ENCODE measurements at regions not wholly inside any gene's neighbourhood (a gene's known extent, or its start where the extent isn't known, plus 50 kb on each side); places are given as distances from the start of the nearest gene placed in this dataset.

DNA sequence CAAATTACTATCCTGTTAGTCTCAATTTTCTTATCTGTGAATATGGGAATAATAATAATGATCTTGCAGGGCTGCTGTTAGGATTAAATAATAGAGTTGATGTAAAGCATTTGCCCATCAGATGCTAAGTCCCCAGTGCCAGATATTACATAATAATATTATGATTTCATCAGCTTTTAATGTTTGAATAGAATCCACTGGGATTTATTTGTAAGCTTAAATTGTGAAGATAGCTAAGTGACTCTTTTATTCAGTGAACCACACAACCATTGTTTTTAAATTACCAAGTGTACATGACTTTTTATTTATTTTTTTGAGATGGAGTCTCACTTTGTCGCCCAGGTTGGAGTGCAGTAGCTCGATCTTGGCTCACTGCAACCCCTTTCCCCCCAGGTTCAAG, 510.3 kb upstream of the DPP6 start:
- H3K27me3 Mint-ChIP-seq (ENCODE audit: low read depth, unreplicated experiment) = no peaks in the 10 kb centered on the region
- no peak overlapping the region for H3K4me3 Mint-ChIP-seq (ENCODE audit: unreplicated experiment)
- Histone ChIP-seq H3K27me3 (ENCODE audit: insufficient read depth, low read length) (no peaks in the 10 kb centered on the region), H2AFZ (ENCODE audit: low read depth, low read length) (no peak overlapping the region), H3K36me3 (ENCODE audit: insufficient read depth, low read length) (no peaks in the 10 kb centered on the region), H3K9ac (ENCODE audit: low read length) (no peak overlapping the region), H3K79me2 (ENCODE audit: insufficient read depth, low read length) (no peaks in the 10 kb centered on the region), H3K9me3 (ENCODE audit: insufficient read depth, low read depth, low read length) (peaks cover 6% of the 10 kb centered on the region), H3K27ac (ENCODE audit: low read depth, low read length) (no peak overlapping the region), H3K4me1 (ENCODE audit: insufficient read depth, low read length) (no peaks in the 10 kb centered on the region), H3K4me2 (ENCODE audit: low read length) (no peak overlapping the region), H4K20me1 (ENCODE audit: insufficient read depth, low read length) (no peaks in the 10 kb centered on the region), H3K4me3 (ENCODE audit: insufficient read depth, low read depth, low read length) (no peak overlapping the region)
- no peak for FAIRE-seq
- no peak for DNase-seq (ENCODE audit: low read depth)
- H3K36me3 Mint-ChIP-seq (ENCODE audit: low read depth, unreplicated experiment) = peaks cover 1% of the 10 kb centered on the region
- no peak for TF ChIP-seq EZH2 (IDR thresholded peaks at IDR 0.05; ENCODE audit: insufficient read depth, low read length)
- TF ChIP-seq, protein P1, sequence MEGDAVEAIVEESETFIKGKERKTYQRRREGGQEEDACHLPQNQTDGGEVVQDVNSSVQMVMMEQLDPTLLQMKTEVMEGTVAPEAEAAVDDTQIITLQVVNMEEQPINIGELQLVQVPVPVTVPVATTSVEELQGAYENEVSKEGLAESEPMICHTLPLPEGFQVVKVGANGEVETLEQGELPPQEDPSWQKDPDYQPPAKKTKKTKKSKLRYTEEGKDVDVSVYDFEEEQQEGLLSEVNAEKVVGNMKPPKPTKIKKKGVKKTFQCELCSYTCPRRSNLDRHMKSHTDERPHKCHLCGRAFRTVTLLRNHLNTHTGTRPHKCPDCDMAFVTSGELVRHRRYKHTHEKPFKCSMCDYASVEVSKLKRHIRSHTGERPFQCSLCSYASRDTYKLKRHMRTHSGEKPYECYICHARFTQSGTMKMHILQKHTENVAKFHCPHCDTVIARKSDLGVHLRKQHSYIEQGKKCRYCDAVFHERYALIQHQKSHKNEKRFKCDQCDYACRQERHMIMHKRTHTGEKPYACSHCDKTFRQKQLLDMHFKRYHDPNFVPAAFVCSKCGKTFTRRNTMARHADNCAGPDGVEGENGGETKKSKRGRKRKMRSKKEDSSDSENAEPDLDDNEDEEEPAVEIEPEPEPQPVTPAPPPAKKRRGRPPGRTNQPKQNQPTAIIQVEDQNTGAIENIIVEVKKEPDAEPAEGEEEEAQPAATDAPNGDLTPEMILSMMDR (IDR thresholded peaks at IDR 0.05; ENCODE audit: insufficient read depth, low read depth, low read length) = no peak
- H3K4me1 Mint-ChIP-seq (ENCODE audit: low read depth, unreplicated experiment) = no peaks in the 10 kb centered on the region
- H3K27ac Mint-ChIP-seq (ENCODE audit: unreplicated experiment) = no peak overlapping the region
- peaks cover 4% of the 10 kb centered on the region for H3K9me3 Mint-ChIP-seq (ENCODE audit: unreplicated experiment)

DNA sequence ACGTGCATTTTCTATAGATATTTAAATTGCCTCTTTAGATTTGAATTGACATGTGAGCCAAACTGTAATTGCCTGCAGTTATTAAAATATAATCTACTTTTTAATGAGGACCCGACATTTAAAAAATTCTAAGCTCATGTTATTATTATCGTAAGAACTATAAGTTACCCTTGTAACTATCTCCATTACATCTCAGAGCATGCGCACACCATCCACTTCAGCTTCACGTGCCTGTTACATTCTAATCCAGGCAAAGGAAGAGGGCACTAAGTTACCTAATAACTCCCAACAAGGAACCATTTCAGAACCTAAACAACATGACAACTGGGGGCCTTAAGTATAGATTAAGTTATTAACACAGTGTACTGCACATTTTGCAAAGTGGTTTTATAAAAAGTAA, 509.0 kb upstream of the DPP6 start:
- no peak overlapping the region for H2AFZ ChIP-seq (ENCODE audit: low read depth, low read length)
- H3K36me3 ChIP-seq (ENCODE audit: insufficient read depth, low read length) = no peaks in the 10 kb centered on the region
- no peak overlapping the region for H3K4me2 ChIP-seq (ENCODE audit: low read length)
- no peak overlapping the region for H3K9ac ChIP-seq (ENCODE audit: low read length)
- no peak overlapping the region for H3K4me3 ChIP-seq (ENCODE audit: insufficient read depth, low read depth, low read length)
- H3K27me3 ChIP-seq (ENCODE audit: insufficient read depth, low read length) = no peaks in the 10 kb centered on the region
- FAIRE-seq (no peak), DNase-seq (ENCODE audit: low read depth) (no peak)
- H3K4me1 ChIP-seq (ENCODE audit: insufficient read depth, low read length) = no peaks in the 10 kb centered on the region
- peaks cover 6% of the 10 kb centered on the region for H3K9me3 ChIP-seq (ENCODE audit: insufficient read depth, low read depth, low read length)
- no peaks in the 10 kb centered on the region for H4K20me1 ChIP-seq (ENCODE audit: insufficient read depth, low read length)
- H3K27ac ChIP-seq (ENCODE audit: low read depth, low read length) = no peak overlapping the region
- H3K4me1 Mint-ChIP-seq (ENCODE audit: low read depth, unreplicated experiment) = no peaks in the 10 kb centered on the region
- no peaks in the 10 kb centered on the region for H3K36me3 Mint-ChIP-seq (ENCODE audit: low read depth, unreplicated experiment)
- H3K4me3 Mint-ChIP-seq (ENCODE audit: unreplicated experiment) = no peak overlapping the region
- H3K27me3 Mint-ChIP-seq (ENCODE audit: low read depth, unreplicated experiment) = no peaks in the 10 kb centered on the region
- peaks cover 4% of the 10 kb centered on the region for H3K9me3 Mint-ChIP-seq (ENCODE audit: unreplicated experiment)
- H3K27ac Mint-ChIP-seq (ENCODE audit: unreplicated experiment) = no peak overlapping the region
- TF ChIP-seq EZH2 (IDR thresholded peaks at IDR 0.05; ENCODE audit: insufficient read depth, low read length) = no peak
- TF ChIP-seq, protein P1 (IDR thresholded peaks at IDR 0.05; ENCODE audit: insufficient read depth, low read depth, low read length) = no peak
- no peaks in the 10 kb centered on the region for H3K79me2 ChIP-seq (ENCODE audit: insufficient read depth, low read length)

DNA sequence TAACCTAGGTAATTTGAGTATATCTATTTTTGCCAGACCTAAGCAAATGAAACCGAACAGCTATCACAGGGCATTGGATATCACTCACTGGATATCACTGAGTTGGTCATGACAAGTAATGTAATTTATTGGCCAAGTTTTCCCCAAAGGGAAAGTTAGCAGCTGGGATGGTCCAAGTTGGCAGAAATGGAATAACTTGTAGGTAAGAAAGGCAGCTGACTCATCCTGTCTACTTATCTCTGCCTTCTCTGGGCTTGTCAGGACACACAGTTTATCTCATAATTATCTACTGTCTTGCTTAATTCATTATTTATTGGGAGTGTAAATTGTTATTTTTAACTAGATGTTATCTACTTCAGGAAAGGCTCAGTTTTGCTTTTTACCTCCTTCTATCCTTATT, 502.0 kb upstream of the DPP6 start:
- Mint-ChIP-seq H3K27me3 (ENCODE audit: low read depth, unreplicated experiment) (no peaks in the 10 kb centered on the region), H3K9me3 (ENCODE audit: unreplicated experiment) (no peaks in the 10 kb centered on the region)

More for the DNA sequence above, 502.0 kb upstream of the DPP6 start:
- Histone ChIP-seq H3K79me2 (ENCODE audit: insufficient read depth, low read length) (no peaks in the 10 kb centered on the region), H3K36me3 (ENCODE audit: insufficient read depth, low read length) (no peaks in the 10 kb centered on the region), H3K4me1 (ENCODE audit: insufficient read depth, low read length) (no peaks in the 10 kb centered on the region), H3K4me3 (ENCODE audit: insufficient read depth, low read depth, low read length) (no peak overlapping the region), H3K27me3 (ENCODE audit: insufficient read depth, low read length) (no peaks in the 10 kb centered on the region), H3K4me2 (ENCODE audit: low read length) (no peak overlapping the region), H2AFZ (ENCODE audit: low read depth, low read length) (no peak overlapping the region), H3K9ac (ENCODE audit: low read length) (no peak overlapping the region), H3K27ac (ENCODE audit: low read depth, low read length) (no peak overlapping the region), H3K9me3 (ENCODE audit: insufficient read depth, low read depth, low read length) (peaks cover 3% of the 10 kb centered on the region), H4K20me1 (ENCODE audit: insufficient read depth, low read length) (no peaks in the 10 kb centered on the region)
- TF ChIP-seq, protein P1 (IDR thresholded peaks at IDR 0.05; ENCODE audit: insufficient read depth, low read depth, low read length) = no peak
- no peak for TF ChIP-seq EZH2 (IDR thresholded peaks at IDR 0.05; ENCODE audit: insufficient read depth, low read length)
- Mint-ChIP-seq H3K27ac (ENCODE audit: unreplicated experiment) (no peak overlapping the region), H3K36me3 (ENCODE audit: low read depth, unreplicated experiment) (no peaks in the 10 kb centered on the region), H3K4me1 (ENCODE audit: low read depth, unreplicated experiment) (no peaks in the 10 kb centered on the region), H3K4me3 (ENCODE audit: unreplicated experiment) (no peak overlapping the region)
- DNase-seq (ENCODE audit: low read depth) (no peak), FAIRE-seq (no peak)
